HCT116 (cell line): ENCODE measurements at regions not wholly inside any gene's neighbourhood (a gene's known extent, or its start where the extent isn't known, plus 50 kb on each side); places are given as distances from the start of the nearest gene placed in this dataset.

ENCODE experiments used
- CTCF ChIP-seq, 3 experiments: fragments of 200-600 bp in 1 of 3; sonication (generic) in 1 of 3; IDR thresholded peaks in 2 of 3; conservative IDR thresholded peaks in 1 of 3; 2 replicates each; pipeline ENCODE4 v1.5.1; 2012 to 2017; ENCODE audit warnings: low read depth in 2 of 3, low read length in 2 of 3, antibody characterized with exemption in 1 of 3, borderline replicate concordance in 1 of 3, control low read depth in 1 of 3, mild to moderate bottlenecking in 1 of 3, mixed read lengths in 1 of 3, mixed run types in 1 of 3, moderate library complexity in 1 of 3; ENCODE audit not compliant: insufficient read depth in 1 of 3
- EGR1 ChIP-seq: IDR thresholded peaks from 2 replicates; pipeline ENCODE4 v1.6.1; 2012; ENCODE audit warnings: low read depth
- POLR2AphosphoS5 ChIP-seq: IDR thresholded peaks from 2 replicates; pipeline ENCODE4 v1.6.1; 2011; ENCODE audit warnings: mild to moderate bottlenecking, low read depth, low read length, moderate library complexity
- ZBTB33 ChIP-seq: IDR thresholded peaks from 2 replicates; pipeline ENCODE4 v1.6.1; 2011; ENCODE audit warnings: mild to moderate bottlenecking, low read length, moderate library complexity; ENCODE audit not compliant: insufficient replicate concordance; ENCODE audit errors: extremely low read depth

GRCh38 chr4:186857793-186858192 lies 134.1 kb upstream of the FAT1 start:
- TF ChIP-seq POLR2AphosphoS5 (no peak), CTCF (IDR thresholded peaks at IDR 0.05 in 2 of 3, conservative IDR thresholded peaks at IDR 0.05 in 1 of 3; ENCODE audit: borderline replicate concordance in 1 of 3, insufficient read depth in 1 of 3, low read depth in 2 of 3, low read length in 2 of 3) (no peak), EGR1 (no peak), ZBTB33 (no peak)
